HEK293 (cell line): ENCODE measurements at regions not wholly inside any gene's neighbourhood (a gene's known extent, or its start where the extent isn't known, plus 50 kb on each side); places are given as distances from the start of the nearest gene placed in this dataset.

Source experiments
- CTCF ChIP-seq: fragments of 450-650 bp; formaldehyde crosslinking; IDR thresholded peaks from 2 replicates; pipeline ENCODE4 v1.5.1; 2016; ENCODE audit warnings: missing biosample characterization, missing genetic modification characterization
- GLI2 ChIP-seq: fragments of 450-650 bp; formaldehyde crosslinking; IDR thresholded peaks from 2 replicates; pipeline ENCODE4; 2017; ENCODE audit warnings: missing biosample characterization, missing genetic modification characterization, low read depth, borderline replicate concordance
- ZBTB7A ChIP-seq: fragments of 450-650 bp; formaldehyde crosslinking; IDR thresholded peaks from 2 replicates; pipeline ENCODE4 v1.5.1; 2016; ENCODE audit warnings: low read depth, missing biosample characterization, missing genetic modification characterization
- ZFP3 ChIP-seq: fragments of 450-650 bp; formaldehyde crosslinking; IDR thresholded peaks from 2 replicates; pipeline ENCODE4 v1.5.1; 2016; ENCODE audit warnings: low read depth, missing biosample characterization, missing genetic modification characterization
- ZNF121 ChIP-seq: fragments of 450-650 bp; formaldehyde crosslinking; IDR thresholded peaks from 2 replicates; pipeline ENCODE4 v1.5.1; 2016; ENCODE audit warnings: missing biosample characterization, missing genetic modification characterization
- ZNF140 ChIP-seq: fragments of 450-650 bp; formaldehyde crosslinking; IDR thresholded peaks from 2 replicates; pipeline ENCODE4 v1.5.1; 2016; ENCODE audit warnings: missing biosample characterization, missing genetic modification characterization
- ZNF514 ChIP-seq: fragments of 450-650 bp; formaldehyde crosslinking; IDR thresholded peaks from 2 replicates; pipeline ENCODE4 v1.5.1; 2016; ENCODE audit warnings: missing biosample characterization, missing genetic modification characterization
- ZNF530 ChIP-seq: fragments of 450-650 bp; formaldehyde crosslinking; IDR thresholded peaks from 2 replicates; pipeline ENCODE4 v1.5.1; 2016; ENCODE audit warnings: low read depth, missing biosample characterization, missing genetic modification characterization
- ZNF558 ChIP-seq: fragments of 450-650 bp; formaldehyde crosslinking; IDR thresholded peaks from 2 replicates; pipeline ENCODE4 v1.5.1; 2016; ENCODE audit warnings: missing biosample characterization, missing genetic modification characterization

- no peak for TF ChIP-seq ZNF530 (tag by site-specific recombination)
- no peak for TF ChIP-seq CTCF (tag by site-specific recombination)
- no peak for TF ChIP-seq ZNF140
- no peak for TF ChIP-seq ZNF121
- no peak for TF ChIP-seq ZFP3
- TF ChIP-seq GLI2 (tag by site-specific recombination): no peak
- TF ChIP-seq ZNF558 (tag by site-specific recombination): no peak
- no peak for TF ChIP-seq ZNF514 (tag by site-specific recombination)
- no peak for TF ChIP-seq ZBTB7A (tag by site-specific recombination)
These were observed 129.3 kb downstream of the CPEB2 start for GRCh38 chr4:15131551-15131950.
